ENCODE measurements at regions not wholly inside any gene's neighbourhood (a gene's known extent, or its start where the extent isn't known, plus 50 kb on each side); places are given as distances from the start of the nearest gene placed in this dataset.

- TF ChIP-seq CTCF (IDR thresholded peaks at IDR 0.05) (no peak), POLR2A (IDR thresholded peaks at IDR 0.05) (no peak)
These were observed 219.8 kb upstream of the FAT1 start for GRCh38 chr4:186943411-186943810.
